ENCODE measurements at regions not wholly inside any gene's neighbourhood (a gene's known extent, or its start where the extent isn't known, plus 50 kb on each side); places are given as distances from the start of the nearest gene placed in this dataset.

DNA sequence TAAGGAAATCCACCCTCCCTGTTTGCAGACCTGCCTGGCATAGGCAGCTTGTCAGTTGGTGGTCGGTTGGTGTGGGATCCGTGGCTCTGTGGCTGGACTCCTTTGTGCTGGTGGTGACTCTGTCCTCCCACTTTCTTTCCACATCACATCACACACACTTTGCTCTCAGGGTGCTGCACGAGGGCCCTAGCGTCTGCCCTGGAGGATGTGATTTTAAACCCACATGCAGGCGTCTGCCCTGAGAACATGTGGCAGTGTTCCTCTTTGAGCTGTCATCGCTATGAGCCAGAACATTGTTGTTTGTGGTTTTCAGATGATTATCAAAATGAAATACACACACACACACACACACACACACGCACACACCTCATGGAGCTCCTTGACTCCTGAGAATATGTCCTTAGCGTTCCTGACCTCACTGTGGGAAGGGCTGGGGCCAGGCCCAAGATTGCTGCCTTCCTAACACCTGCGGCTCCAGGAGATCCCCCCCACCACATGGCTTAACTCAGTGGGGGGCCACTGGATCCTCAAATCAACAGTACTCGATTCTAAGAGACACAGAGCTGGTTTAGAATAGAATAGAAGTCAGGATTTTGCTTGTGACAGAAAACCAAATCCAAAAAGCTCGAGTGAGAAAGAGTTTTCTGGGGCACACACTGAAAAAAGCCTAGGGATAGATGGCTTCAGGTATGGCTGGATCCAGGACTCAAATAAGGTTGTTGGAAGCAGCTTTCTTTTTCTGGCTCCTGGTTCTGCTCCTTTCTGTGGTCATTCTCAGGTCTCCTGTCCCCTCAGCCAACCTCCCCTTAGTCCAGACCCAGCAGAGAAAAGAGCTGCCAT, 54.8 kb downstream of the RTP5 start:
- no peak for DNase-seq

DNA sequence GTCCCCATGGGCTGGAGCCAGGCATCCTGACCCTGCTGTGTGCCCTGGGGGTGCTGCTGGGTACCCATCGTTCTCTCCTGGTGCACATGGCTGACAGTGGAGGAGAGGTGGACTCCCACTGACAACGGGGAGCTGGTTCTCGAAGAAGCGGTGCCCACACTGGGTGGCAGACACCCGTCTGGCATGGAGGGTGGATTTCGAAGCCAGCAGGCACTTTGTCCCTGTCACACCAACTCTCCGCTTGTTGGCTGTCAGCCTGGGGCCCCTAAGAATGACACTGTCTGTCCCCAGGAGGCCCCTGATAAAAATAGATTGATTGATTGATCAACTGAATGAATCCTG, 55.4 kb downstream of the RTP5 start:
- no peak for DNase-seq

DNA sequence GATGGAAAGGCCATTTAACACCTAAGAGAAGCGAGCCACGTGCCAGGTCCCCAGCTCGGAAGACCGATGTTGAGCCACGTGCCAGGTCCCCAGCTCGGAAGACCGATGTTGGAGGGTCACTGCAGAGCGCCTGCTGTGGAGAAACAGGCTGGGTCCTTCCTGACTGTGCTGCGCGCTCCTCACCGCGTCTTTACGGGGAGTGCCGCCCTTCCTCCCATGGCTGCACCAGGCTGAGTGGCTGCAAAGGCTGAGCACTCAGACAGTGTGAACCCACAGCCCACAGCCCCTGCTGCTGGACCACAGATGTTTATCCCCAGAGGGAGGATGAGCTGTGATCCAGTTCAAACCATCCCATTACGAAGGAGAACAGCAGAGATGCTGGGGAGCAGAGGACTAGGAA, 55.7 kb downstream of the RTP5 start:
- DNase-seq, result no peak

DNA sequence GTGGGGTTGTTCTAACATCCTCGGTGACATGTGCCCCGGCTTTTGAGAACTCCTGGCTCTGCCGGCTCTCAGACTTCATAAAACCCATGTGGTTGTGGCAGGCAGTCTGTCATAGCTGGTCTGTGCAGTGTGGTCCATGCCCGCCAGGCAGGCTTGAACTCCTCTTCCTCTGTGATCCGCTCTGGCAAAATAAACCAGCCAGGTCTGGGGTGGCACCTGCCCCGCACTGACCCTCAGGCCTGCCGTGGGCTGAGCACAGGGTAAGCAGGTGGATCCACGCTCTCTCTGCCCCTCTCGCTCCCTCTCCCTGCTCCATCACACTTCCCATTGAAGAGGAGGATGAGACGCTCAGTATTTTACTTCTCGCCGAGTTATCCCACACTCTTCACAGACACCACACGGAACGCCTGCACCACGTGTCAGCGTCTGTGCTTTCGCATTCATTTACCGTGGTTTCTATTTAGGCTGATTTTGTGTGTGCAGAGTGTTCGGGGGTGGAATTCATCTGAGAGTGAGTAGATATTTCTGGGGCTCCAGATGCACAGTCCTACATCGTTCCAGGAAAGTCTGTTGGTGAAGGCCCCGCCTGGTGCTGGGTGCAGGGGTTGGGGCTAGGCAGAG, 56.4 kb downstream of the RTP5 start:
- no peak for DNase-seq

DNA sequence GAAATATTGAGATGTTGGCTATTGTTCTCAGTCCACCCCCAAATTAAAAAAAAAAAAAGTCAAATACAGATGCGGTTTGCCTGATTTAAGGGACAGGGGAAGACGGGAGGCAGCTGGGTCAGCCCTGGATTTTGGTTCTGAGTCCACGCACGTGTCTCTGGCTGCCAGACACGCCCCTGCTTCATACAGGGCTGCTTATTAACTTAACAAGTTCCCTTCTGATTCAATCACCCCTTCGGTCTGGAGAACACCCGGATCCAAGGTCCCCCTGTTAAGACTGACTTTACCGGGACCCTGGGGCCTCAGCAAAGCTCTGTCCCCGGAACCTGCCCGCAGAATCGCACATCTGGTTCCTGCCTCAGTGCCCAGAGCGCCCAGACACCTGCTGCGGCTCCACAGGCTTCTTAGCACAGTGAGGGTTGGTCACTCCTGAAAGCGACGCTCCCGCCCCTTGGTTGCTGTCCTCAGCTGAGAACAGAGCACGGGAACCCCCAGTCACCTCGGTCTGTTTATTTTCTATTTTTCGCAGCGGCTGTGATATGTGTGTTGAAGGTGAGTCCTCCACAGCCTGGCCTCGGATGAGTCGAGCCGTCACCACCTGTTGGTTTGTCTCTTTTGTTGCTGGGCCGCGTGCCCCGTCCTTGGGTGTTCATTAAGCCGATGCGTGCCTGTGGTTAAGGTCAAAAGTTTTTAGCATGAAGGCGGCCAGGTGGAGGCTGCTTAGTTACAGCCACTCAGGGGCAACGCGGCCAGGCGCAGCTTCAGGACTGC, 57.2 kb downstream of the RTP5 start:
- DNase-seq, result no peak

DNA sequence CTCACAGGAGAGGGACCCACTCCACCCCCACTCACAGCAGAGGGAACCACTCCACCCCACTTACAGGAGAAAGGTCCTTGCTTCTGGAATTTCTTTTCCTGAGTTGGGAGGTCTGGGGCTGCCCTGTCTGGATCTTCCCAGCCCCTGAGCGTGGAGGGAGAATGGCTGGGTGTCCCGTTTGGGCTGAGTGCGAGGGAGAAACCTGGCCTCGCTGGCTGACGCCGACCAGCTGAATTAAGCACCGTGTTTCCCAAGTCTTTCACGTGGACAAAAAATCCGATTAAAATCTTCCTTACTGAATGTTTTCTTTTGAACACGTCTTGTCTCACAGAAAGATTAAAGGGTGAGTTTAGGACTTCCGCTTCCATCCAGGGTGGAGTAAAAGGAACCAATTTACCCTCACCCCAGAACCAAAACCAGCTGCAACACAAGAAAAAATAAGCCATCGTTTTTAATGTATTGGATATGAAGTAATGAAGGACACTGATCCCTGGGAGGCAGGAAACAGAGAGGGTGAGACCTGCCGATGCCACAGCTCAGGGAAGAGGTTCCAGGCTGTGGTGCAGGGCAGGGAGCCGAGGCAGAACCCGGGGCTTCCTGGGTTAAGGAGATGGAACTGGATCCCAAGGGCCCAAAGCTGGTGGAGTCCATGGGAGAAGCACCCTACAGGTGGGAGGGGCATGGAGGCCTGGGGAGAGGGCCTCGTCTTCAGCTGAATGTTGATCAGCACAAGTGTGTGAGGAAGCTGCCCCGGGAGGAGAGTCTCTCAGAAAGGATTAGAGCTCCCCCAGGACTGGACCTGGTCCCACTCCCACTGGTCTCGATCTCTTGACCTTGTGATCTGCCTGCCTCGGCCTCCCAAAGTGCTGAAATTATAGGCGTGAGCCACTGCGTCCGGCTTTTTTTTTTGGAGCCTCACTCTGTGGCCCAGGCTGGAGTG, 60.3 kb downstream of the RTP5 start:
- no peak for DNase-seq

DNA sequence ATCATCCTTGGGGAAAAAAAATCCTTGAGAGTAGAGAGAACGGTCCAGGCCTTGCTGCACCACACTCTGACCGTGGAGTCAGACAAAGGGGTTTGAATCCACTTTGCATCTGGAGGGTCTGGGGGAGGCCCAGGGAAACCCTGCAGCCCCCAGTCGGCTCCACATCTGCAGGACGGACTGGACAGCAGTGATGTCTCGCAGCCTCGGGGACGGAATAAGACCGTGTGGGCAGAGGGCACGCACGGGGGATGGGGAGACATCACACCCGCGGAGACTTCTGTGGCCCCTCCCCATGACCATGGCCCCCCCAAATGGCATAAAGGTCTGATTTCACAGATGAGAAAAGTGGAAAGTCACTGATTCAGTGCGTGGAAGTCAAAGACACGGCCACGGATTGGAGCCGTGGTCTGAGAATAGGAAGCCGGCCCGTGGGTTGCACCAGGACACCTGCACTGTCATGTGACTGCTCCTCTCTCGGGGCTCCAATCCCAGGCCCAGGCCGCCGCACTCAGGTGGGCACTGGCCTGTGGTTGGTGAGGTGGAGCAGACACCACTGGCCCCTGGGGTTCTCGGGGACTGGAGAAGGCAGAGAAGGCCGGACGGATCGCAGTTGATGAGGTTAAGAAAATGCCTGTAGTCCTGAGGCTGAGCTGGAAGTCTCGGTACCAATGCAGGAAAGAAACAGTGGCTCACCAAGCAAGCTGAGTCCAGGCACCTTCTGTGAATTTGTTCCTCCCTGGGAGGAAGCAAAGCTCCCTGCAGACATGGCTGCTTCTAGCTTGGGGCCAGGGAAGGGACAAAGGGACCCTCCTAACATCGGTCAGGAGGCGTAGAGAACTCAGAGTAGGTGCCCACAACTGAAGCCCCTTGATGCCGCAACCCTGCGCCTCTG, 61.8 kb downstream of the RTP5 start:
- DNase-seq, result no peak

DNA sequence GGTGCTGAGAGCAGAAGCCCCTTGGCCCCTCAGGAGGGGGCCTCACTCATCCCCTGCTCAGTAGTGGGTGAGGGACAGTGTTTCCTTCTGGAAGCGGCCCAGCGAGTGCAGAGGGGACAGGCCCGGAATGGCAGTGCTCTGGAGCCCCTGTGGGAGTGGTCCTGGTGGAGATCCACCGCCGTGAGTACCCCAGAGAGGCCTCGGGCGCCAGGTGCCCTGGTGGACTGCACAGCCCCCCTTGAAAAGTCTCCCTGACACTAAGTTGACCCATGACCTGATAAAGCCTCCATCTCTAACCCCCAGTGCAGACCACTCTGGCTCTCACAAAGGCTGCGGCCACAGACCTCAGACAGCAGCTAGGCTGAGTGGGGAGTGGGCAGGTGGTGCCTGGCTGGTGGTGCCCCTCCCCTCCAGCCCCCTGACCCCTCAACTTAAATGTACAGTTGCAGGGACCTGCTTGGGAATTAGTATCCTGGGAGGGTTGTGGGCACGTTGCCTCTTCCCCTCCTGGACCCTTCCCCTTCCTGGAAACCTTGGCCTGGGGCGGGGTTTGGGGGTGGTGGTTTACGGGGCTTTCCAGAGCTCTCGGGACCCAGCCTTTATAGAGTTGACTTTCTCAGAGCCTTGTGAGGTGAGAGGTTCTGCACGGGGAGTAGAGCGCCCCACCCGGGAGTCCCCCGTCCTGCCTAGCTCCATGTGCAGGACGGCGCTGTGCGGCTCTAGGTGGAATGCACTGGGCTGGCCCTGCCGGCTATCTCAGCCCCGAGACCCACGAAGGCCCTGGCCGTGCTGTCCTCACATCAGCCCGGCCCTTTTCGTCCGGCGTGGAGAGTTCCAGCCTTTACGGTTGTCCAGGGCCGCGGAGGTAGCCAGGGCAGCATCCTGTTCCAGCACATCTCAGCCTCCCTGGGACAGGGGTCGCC, 62.7 kb downstream of the RTP5 start:
- no peak for DNase-seq

DNA sequence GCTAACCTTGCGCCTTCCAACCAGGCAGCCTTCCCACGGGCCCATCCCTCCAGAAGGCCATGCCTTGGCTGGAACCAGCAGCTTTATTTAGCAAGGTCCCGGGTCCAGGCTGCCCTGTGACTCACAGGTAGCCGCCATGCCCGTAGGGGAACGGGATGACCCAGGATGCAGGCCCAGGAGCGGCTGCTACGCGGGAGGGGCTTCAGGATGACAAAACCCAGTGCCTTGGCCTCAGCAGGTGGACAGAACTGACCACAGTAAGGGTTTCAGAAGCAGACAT, 63.3 kb downstream of the RTP5 start:
- no peak for DNase-seq

DNA sequence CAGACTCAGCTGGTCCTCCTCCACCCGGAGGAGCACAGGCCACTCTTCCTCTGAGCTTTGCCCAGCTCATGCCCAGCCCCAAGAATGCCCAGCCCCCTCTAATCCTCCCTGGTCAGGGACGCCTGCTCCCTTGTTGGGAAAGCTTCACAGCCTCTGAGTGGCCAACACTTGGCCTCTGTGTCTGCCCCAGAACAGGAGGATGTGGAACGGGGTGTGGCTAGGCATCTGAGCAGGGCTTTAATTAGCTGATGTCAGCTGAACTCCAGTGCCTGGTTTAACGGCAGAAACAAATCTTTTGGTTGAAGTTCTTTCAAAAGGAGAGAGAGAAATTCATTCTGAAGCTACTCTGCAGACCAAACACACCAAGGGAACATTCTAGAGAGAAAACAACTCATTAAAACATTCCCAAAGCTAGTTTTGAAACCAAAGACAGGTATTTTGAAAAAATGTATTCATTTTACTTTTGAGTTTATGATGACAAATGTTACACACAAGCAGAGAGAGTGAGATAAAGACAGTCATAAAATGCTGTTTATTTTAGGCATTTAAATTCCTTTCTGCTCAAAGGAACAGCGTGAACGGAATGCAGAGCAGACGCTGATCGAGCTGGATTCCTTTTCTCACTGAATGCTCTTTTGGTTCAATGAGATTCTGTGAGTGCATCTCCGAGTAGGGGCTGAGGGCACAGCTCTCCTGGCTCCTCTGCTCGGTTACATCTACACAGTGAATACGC, 63.8 kb downstream of the RTP5 start:
- peak; percentile 72 for DNase-seq

DNA sequence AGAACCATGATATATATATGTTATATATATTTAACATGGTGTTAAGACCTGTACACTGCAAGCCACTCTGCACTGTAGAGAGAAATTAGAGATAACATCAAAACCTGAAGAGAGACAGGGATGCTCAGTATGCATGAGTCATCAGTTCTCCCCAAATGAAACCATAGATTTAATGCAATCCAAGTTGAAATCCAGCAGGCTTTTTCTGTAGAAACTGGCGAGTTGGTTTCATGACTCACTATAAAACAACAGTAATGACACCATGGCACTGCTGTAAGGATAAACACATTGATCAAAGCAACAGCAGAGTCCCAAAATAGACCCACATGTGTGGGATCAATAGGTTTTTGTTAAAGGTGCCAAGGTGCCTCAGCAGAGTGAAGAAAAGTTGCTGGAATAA, 65.8 kb downstream of the RTP5 start:
- DNase-seq, result no peak

DNA sequence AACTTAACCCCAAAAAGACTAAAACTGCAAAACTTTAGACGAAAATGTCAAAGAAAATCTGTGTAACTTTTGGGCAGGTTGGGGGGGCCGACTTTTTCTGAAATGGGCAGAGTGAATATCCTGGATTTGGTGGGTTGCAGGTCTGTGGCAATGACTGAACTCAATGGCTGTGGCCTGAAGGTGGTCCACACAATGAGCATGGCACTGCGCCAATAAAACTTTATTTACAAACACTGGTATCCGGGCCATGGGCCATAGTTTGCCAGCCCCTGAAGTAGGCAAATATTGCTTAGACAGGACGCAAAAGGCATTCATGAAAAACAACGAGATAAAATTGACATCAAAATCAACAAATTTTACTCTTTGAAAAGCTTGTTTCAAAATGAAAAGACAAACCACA, 66.2 kb downstream of the RTP5 start:
- DNase-seq, result no peak

DNA sequence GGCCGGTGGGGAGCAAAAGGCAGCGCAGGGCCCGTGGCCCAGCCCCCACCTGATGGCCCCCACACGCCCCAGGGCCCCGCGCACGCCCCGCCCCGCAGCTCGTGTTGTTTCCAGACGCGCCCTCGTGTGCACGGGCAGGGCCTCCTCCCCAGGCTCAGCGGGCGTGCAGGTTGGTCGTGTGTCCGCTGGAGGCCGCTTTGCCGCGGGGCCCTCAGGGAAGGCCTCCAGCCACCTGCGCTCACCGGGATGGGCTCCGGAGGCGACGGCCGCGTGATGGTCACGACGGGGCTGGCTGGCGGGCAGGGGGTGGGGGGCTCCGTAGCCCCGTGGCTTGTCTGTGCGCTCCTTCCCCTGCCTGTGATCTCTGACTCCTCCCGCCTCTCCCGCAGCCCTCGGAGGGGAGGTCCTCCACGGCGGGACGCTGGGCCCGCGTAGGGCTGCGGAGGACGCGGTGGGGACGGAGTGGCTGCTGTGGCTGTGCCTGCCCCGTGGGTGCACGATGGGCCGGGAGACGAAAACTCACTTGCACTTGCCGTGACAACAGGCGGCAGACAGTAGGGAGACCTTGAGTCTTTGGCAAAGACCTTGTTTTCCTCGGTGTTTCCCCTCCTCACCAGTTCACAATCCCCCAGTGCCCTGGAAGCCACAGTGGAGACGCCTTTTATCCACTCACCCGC, 67.1 kb downstream of the RTP5 start:
- no peak for DNase-seq

DNA sequence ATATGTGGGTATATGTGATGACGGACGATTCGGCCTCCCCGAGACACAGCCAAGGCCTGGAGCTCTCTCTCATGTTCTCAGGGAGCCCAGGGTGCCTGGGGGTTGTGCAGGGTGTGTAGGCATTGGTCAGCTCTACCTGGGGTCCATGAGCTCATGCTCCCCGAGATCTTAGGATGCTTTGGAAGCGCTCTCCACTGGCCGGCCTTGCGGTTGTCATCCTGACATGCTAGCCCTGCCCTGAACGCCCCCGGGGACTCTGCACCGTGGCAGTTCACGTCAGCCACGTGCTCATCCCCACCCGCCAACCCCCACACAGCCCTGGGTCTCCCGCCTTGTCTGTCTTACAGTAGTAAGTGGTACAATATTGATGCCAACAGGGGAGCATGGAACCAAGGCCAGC, 67.8 kb downstream of the RTP5 start:
- DNase-seq, result no peak

DNA sequence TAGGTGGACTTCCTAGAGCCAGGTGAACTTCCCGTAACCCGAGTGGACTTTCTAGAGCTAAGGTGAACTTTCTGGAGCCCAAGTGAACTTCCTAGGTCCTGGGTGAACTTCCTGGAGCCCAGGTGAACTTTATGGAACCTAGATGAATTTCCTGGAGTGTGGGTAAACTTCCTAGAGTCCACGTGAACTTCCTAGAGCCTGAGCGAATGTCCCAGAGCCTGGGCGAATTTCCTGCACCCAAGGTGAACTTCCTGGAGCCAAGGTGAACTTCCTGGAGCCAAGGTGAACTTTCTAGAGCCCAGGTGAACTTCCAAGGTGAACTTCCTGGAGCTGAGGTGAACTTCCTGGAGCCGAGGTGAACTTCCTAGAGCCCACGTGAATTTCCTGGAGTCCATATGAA, 70.0 kb downstream of the RTP5 start:
- no peak for DNase-seq

DNA sequence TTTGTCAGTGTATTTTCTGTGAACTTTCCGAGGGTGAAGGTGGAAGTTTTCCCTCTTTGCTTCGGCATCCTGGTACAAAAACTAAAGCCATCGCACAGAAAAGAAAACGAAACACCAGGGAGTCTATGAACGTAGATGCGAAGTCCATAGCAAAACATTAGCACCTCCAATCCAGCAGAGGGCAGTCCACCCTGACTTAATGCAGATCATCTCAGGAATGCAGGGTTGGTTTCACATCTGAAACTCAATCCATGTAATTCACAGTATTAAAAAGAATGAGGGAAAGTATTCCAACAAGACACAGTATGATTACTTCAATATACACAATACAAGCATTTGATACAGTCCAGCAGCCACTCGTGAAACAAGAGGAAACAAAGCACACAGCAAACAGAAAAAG, 70.8 kb downstream of the RTP5 start:
- no peak for DNase-seq

DNA sequence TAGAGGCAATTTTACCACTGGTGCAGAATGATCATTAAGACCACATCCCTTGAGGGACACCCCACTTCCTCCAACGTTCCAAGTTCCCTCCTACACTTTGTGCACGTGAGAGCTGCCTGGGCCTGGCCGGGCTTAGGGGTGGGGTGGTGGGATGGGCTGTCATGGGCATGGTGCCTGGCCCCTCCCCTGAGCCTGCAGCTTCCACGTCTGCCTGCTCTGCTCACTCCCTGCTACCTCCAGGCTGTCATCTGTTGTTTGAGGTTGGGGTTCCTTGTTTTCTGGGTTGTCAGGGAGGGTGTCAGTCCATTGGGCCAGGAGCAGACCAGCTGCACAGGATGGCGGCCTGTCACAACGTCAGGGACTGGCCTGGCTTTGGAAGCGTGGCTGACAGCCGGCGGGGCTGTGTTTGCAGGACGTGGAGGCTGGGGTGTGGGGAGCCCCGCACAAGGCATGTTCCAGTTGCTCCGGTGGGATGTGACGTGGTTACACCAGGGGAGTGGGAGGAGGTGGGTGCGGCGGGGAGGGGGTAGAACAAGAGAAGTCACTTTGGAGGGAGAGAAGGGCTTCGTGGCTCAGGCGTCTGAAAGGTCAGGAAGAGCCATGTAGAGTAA, 72.3 kb downstream of the RTP5 start:
- no peak for DNase-seq

DNA sequence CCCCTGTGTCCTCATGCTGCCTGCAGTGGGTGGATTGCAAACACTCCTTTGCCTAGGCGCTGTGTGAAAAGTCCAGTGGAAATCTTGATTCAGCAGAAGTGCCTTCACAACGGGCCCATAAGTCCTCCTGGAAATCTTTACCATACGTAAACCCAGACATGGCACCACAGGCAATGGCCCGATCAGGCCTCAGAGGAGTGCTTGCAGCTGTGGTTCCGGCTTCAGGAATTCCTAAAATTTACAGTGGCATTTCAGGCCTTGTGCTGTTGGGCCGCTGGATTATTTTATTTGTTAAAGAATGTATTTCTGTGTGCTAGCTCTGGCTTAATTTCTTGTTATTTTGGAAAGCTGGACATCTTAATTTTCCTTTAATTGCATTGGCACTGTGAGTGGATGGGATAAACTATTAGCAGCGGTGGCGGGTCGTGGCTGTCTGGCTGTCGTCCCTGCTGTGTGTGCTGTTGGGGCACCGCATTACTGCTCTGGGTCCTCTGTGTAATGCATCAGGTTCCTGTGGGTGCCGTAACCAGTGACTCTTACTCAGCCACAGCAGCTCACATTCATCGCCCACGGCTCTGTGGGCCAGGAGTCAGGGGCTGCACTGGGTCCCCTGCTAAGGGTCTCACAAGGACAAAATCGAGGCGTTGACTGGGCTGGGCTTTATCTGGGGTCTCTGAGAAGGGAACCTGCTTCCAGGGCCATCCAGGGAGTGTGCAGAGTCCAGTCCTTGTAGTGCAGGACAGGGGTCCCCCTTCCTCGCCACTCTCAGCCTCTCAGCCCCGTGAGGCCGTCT, 73.1 kb downstream of the RTP5 start:
- DNase-seq, result no peak

All from RPMI8226 (cell line).